ENCODE measurements at regions not wholly inside any gene's neighbourhood (a gene's known extent, or its start where the extent isn't known, plus 50 kb on each side); places are given as distances from the start of the nearest gene placed in this dataset.

DNA sequence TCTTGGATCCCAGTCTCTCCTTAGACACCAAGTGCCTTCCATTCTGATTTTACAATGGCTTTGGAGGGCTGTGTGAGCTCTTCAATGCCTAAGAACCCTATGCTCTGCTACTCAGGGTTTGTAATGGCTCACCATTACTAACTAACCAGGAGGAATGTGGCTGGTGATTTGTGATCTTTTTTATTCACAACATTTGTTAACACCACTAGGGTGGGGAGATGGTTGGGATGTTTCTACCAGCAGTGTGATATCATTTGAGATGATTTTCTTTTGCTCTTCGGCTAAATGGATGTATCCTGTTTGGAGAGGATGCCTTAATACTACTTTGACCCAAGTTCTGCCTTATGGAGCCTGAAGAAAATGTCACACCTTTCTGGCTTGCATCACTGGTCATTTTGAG is 226.9 kb downstream of the MFSD1 start:
- TF ChIP-seq, protein P1, sequence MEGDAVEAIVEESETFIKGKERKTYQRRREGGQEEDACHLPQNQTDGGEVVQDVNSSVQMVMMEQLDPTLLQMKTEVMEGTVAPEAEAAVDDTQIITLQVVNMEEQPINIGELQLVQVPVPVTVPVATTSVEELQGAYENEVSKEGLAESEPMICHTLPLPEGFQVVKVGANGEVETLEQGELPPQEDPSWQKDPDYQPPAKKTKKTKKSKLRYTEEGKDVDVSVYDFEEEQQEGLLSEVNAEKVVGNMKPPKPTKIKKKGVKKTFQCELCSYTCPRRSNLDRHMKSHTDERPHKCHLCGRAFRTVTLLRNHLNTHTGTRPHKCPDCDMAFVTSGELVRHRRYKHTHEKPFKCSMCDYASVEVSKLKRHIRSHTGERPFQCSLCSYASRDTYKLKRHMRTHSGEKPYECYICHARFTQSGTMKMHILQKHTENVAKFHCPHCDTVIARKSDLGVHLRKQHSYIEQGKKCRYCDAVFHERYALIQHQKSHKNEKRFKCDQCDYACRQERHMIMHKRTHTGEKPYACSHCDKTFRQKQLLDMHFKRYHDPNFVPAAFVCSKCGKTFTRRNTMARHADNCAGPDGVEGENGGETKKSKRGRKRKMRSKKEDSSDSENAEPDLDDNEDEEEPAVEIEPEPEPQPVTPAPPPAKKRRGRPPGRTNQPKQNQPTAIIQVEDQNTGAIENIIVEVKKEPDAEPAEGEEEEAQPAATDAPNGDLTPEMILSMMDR (conservative IDR thresholded peaks at IDR 0.05; ENCODE audit: low read length), result no peak
- no peak for TF ChIP-seq EZH2phosphoT487 (IDR thresholded peaks at IDR 0.05; ENCODE audit: borderline replicate concordance, low read depth, low read length)

Data from OCI-LY7 (cell line).